ENCODE measurements at regions not wholly inside any gene's neighbourhood (a gene's known extent, or its start where the extent isn't known, plus 50 kb on each side); places are given as distances from the start of the nearest gene placed in this dataset.

GRCh38 chr5:98031496-98031895, 742.0 kb upstream of the RGMB start:
- Histone ChIP-seq H3K27me3 (no peaks in the 10 kb centered on the region), H3K27ac (no peak overlapping the region), H3K4me1 (no peaks in the 10 kb centered on the region), H3K36me3 (no peaks in the 10 kb centered on the region), H3K4me3 (no peak overlapping the region), H3K9me3 (no peaks in the 10 kb centered on the region)
- intact Hi-C loops (cut with DNase I; ENCODE audit: low total_unique reads), result no loop called here
- TF ChIP-seq POLR2A (IDR thresholded peaks at IDR 0.05), result no peak
- no peak for TF ChIP-seq CTCF (IDR thresholded peaks at IDR 0.05)
- DNase-seq, result no peak

GRCh38 chr5:98031926-98032325, 741.5 kb upstream of the RGMB start:
- H3K36me3 ChIP-seq, result no peaks in the 10 kb centered on the region
- no peaks in the 10 kb centered on the region for H3K4me1 ChIP-seq
- no peaks in the 10 kb centered on the region for H3K9me3 ChIP-seq
- intact Hi-C loops (cut with DNase I; ENCODE audit: low total_unique reads), result no loop called here
- no peak for TF ChIP-seq CTCF (IDR thresholded peaks at IDR 0.05)
- no peak for TF ChIP-seq POLR2A (IDR thresholded peaks at IDR 0.05)
- H3K27ac ChIP-seq, result no peak overlapping the region
- H3K27me3 ChIP-seq, result no peaks in the 10 kb centered on the region
- no peak overlapping the region for H3K4me3 ChIP-seq
- DNase-seq, result no peak

- no peaks in the 10 kb centered on the region for H3K9me3 ChIP-seq
- H3K36me3 ChIP-seq, result no peaks in the 10 kb centered on the region
- no peak for TF ChIP-seq CTCF (IDR thresholded peaks at IDR 0.05)
- no peak for TF ChIP-seq POLR2A (IDR thresholded peaks at IDR 0.05)
- H3K27me3 ChIP-seq, result no peaks in the 10 kb centered on the region
- no peak overlapping the region for H3K27ac ChIP-seq
- intact Hi-C loops (cut with DNase I; ENCODE audit: low total_unique reads), result no loop called here
- no peaks in the 10 kb centered on the region for H3K4me1 ChIP-seq
- no peak overlapping the region for H3K4me3 ChIP-seq
- DNase-seq, result no peak
Observed at GRCh38 chr5:98041661-98042060, 731.8 kb upstream of the RGMB start.

- H3K27ac ChIP-seq, result no peak overlapping the region
- no peak for TF ChIP-seq POLR2A (IDR thresholded peaks at IDR 0.05)
- TF ChIP-seq CTCF (IDR thresholded peaks at IDR 0.05), result no peak
- H3K36me3 ChIP-seq, result no peaks in the 10 kb centered on the region
- H3K4me1 ChIP-seq, result no peaks in the 10 kb centered on the region
- H3K4me3 ChIP-seq, result no peak overlapping the region
- no peak for DNase-seq
- no peaks in the 10 kb centered on the region for H3K9me3 ChIP-seq
- intact Hi-C loops (cut with DNase I; ENCODE audit: low total_unique reads), result no loop called here
- no peaks in the 10 kb centered on the region for H3K27me3 ChIP-seq
Observed at GRCh38 chr5:98042521-98042920, 730.9 kb upstream of the RGMB start.

- no peaks in the 10 kb centered on the region for H3K9me3 ChIP-seq
- no peak overlapping the region for H3K27ac ChIP-seq
- DNase-seq, result no peak
- TF ChIP-seq CTCF (IDR thresholded peaks at IDR 0.05) (no peak), POLR2A (IDR thresholded peaks at IDR 0.05) (no peak)
- H3K4me1 ChIP-seq, result no peaks in the 10 kb centered on the region
- H3K4me3 ChIP-seq, result no peak overlapping the region
- H3K27me3 ChIP-seq, result no peaks in the 10 kb centered on the region
- intact Hi-C loops (cut with DNase I; ENCODE audit: low total_unique reads), result no loop called here
- no peaks in the 10 kb centered on the region for H3K36me3 ChIP-seq
Observed at GRCh38 chr5:98042961-98043360, 730.5 kb upstream of the RGMB start.

Data from uterus (tissue), 3 donors.